MM.1S (cell line): ENCODE measurements at regions not wholly inside any gene's neighbourhood (a gene's known extent, or its start where the extent isn't known, plus 50 kb on each side); places are given as distances from the start of the nearest gene placed in this dataset.

Experiments
- DNase-seq: peaks from one replicate; pipeline ENCODE4 v3.0.0-alpha.2; 2015
- H2AFZ ChIP-seq: fragments of 300-600 bp; sonication (generic); 2 replicates; pipeline ENCODE4 v1.6.0; 2016; ENCODE audit warnings: antibody characterized with exemption, low read length
- H3F3A ChIP-seq: fragments of 300-600 bp; sonication (generic); 2 replicates; pipeline ENCODE4 v1.6.1; 2016; ENCODE audit warnings: mild to moderate bottlenecking, antibody characterized with exemption, low read length, moderate library complexity, mixed read lengths; ENCODE audit not compliant: insufficient read depth
- H3K27ac ChIP-seq: fragments of 300-600 bp; sonication (generic); 2 replicates; pipeline ENCODE4 v1.5.1; 2016; ENCODE audit warnings: mild to moderate bottlenecking, low read length
- H3K27me3 ChIP-seq: fragments of 300-600 bp; sonication (generic); replicated peaks from 2 replicates; pipeline ENCODE4 v1.6.0; 2016; ENCODE audit warnings: low read length; ENCODE audit not compliant: insufficient read depth
- H3K36me3 ChIP-seq: fragments of 300-600 bp; sonication (generic); replicated peaks from 2 replicates; pipeline ENCODE4 v1.6.1; 2016; ENCODE audit warnings: mild to moderate bottlenecking, low read length, mixed read lengths; ENCODE audit not compliant: insufficient read depth
- H3K4me1 ChIP-seq: fragments of 300-600 bp; sonication (generic); 2 replicates; pipeline ENCODE4 v1.6.1; 2016; ENCODE audit warnings: low read length, mixed read lengths
- H3K4me2 ChIP-seq: fragments of 300-600 bp; sonication (generic); 2 replicates; pipeline ENCODE4 v1.6.0; 2016; ENCODE audit warnings: low read depth, low read length
- H3K4me3 ChIP-seq: fragments of 300-600 bp; sonication (generic); 2 replicates; pipeline ENCODE4 v1.5.1; 2016; ENCODE audit warnings: low read length, mixed read lengths
- H3K79me2 ChIP-seq: fragments of 300-600 bp; sonication (generic); 2 replicates; pipeline ENCODE4 v1.6.1; 2016; ENCODE audit warnings: mixed run types, low read length, mixed read lengths
- H3K9ac ChIP-seq: fragments of 300-600 bp; sonication (generic); 2 replicates; pipeline ENCODE4 v1.6.1; 2016; ENCODE audit warnings: low read length, mixed read lengths
- H3K9me2 ChIP-seq: fragments of 300-600 bp; sonication (generic); replicated peaks from 2 replicates; pipeline ENCODE4 v1.6.1; 2016; ENCODE audit warnings: mild to moderate bottlenecking, low read length, mixed read lengths; ENCODE audit not compliant: insufficient read depth
- H3K9me3 ChIP-seq: fragments of 300-600 bp; sonication (generic); replicated peaks from 2 replicates; pipeline ENCODE4 v1.6.1; 2016; ENCODE audit warnings: mild to moderate bottlenecking, low read length, mixed read lengths; ENCODE audit not compliant: insufficient read depth
- H4K20me1 ChIP-seq: fragments of 300-600 bp; sonication (generic); 2 replicates; pipeline ENCODE4 v1.6.1; 2016; ENCODE audit warnings: mild to moderate bottlenecking, low read length, moderate library complexity, mixed read lengths; ENCODE audit not compliant: insufficient read depth
- EZH2 ChIP-seq: fragments of 300-600 bp; sonication (generic); optimal IDR thresholded peaks from 2 replicates; pipeline ENCODE3; 2017; ENCODE audit warnings: low read depth, mild to moderate bottlenecking, antibody characterized with exemption, low read length, mixed read lengths
- EZH2phosphoT487 ChIP-seq: fragments of 300-600 bp; sonication (generic); IDR thresholded peaks from 2 replicates; pipeline ENCODE4 v1.6.1; 2018; ENCODE audit warnings: antibody characterized with exemption, low read length
- TF ChIP-seq, protein P1 (sequence below): fragments of 300-600 bp; sonication (generic); IDR thresholded peaks from 2 replicates; pipeline ENCODE4 v1.5.1; 2016; ENCODE audit warnings: antibody characterized with exemption, low read length, mixed read lengths

GRCh38 chr1:2945821-2946231 lies 75.4 kb upstream of the ACTRT2 start:
- Histone ChIP-seq H3K9me3 (no peaks in the 10 kb centered on the region), H3K4me2 (no peak overlapping the region), H3K79me2 (no peaks in the 10 kb centered on the region), H3K9ac (no peak overlapping the region), H4K20me1 (no peaks in the 10 kb centered on the region), H3K36me3 (no peaks in the 10 kb centered on the region), H3K27ac (no peak overlapping the region), H2AFZ (no peak overlapping the region), H3F3A (no peaks in the 10 kb centered on the region), H3K4me3 (no peak overlapping the region), H3K4me1 (no peaks in the 10 kb centered on the region), H3K9me2 (no peaks in the 10 kb centered on the region), H3K27me3 (peaks cover 73% of the 10 kb centered on the region)
- no peak for DNase-seq
- no peak for TF ChIP-seq EZH2phosphoT487
- TF ChIP-seq EZH2 = no peak
- TF ChIP-seq, protein P1, sequence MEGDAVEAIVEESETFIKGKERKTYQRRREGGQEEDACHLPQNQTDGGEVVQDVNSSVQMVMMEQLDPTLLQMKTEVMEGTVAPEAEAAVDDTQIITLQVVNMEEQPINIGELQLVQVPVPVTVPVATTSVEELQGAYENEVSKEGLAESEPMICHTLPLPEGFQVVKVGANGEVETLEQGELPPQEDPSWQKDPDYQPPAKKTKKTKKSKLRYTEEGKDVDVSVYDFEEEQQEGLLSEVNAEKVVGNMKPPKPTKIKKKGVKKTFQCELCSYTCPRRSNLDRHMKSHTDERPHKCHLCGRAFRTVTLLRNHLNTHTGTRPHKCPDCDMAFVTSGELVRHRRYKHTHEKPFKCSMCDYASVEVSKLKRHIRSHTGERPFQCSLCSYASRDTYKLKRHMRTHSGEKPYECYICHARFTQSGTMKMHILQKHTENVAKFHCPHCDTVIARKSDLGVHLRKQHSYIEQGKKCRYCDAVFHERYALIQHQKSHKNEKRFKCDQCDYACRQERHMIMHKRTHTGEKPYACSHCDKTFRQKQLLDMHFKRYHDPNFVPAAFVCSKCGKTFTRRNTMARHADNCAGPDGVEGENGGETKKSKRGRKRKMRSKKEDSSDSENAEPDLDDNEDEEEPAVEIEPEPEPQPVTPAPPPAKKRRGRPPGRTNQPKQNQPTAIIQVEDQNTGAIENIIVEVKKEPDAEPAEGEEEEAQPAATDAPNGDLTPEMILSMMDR = no peak

DNA sequence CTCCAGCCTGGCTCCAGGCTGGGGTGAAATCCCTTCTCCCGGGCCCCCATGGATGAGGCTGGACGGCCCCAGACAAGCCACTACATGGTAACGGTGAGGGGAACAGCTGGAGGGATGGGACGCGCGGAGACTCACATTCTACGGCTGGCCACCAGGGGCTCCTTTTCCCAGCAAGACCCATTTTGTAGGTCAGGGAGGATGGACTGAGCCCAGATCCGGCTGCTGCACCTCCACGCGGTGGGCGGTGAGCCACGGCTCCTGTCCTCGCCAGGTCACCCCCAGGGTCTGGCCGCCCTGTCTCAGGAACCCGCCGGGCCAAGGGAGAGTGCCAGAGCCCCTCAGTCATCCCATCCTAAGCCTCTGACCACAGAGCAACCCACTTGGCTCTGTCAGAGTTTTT lies 75.0 kb upstream of the ACTRT2 start:
- Histone ChIP-seq H3K9ac (no peak overlapping the region), H3K27ac (no peak overlapping the region), H3K4me2 (no peak overlapping the region), H3K4me3 (no peak overlapping the region), H3F3A (no peaks in the 10 kb centered on the region), H3K4me1 (no peaks in the 10 kb centered on the region), H3K27me3 (peaks cover 73% of the 10 kb centered on the region), H3K36me3 (no peaks in the 10 kb centered on the region), H3K79me2 (no peaks in the 10 kb centered on the region), H3K9me2 (no peaks in the 10 kb centered on the region), H2AFZ (no peak overlapping the region), H3K9me3 (no peaks in the 10 kb centered on the region), H4K20me1 (no peaks in the 10 kb centered on the region)
- TF ChIP-seq EZH2 (no peak), EZH2phosphoT487 (no peak)
- TF ChIP-seq, protein P1 = no peak
- DNase-seq = no peak

GRCh38 chr1:2946999-2947690 lies 74.1 kb upstream of the ACTRT2 start:
- Histone ChIP-seq H3K9me2 (no peaks in the 10 kb centered on the region), H3K4me3 (no peak overlapping the region), H2AFZ (no peak overlapping the region), H3K27me3 (peaks cover 77% of the 10 kb centered on the region), H3F3A (no peaks in the 10 kb centered on the region), H3K36me3 (no peaks in the 10 kb centered on the region), H3K4me2 (no peak overlapping the region), H3K9ac (no peak overlapping the region), H3K79me2 (no peaks in the 10 kb centered on the region), H3K9me3 (no peaks in the 10 kb centered on the region), H3K27ac (no peak overlapping the region), H4K20me1 (no peaks in the 10 kb centered on the region), H3K4me1 (no peaks in the 10 kb centered on the region)
- DNase-seq = no peak
- TF ChIP-seq, protein P1 = no peak
- TF ChIP-seq EZH2 (no peak), EZH2phosphoT487 (no peak)
